SK-N-SH (cell line): ENCODE measurements at regions not wholly inside any gene's neighbourhood (a gene's known extent, or its start where the extent isn't known, plus 50 kb on each side); places are given as distances from the start of the nearest gene placed in this dataset.

Experiments
- MAX ChIP-seq: IDR thresholded peaks from 2 replicates; pipeline ENCODE4 v1.4.0; 2012; ENCODE audit warnings: low read depth
- POLR2AphosphoS5 ChIP-seq: IDR thresholded peaks from 2 replicates; pipeline ENCODE4 v1.6.1; 2012; ENCODE audit warnings: low read depth, low read length

DNA sequence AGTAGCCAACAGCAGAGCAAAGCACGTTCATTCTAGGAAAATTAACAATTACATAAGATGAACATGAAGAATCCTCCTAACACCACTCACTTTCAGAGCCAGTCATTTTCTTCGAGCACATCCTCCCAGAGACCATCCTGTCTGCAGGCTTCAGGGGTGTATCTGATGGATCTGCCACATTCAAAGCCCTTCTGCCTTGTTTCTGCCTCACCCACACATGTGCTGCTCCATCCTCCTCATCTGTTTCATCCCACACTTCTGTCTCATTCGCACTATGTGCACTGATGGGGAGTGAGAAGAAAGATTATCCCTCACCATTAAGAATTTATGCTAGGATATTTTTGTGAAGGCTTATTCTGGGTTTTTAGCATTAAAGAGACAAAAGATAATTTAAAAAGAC is 287.9 kb upstream of the PKDCC start:
- TF ChIP-seq MAX (no peak), POLR2AphosphoS5 (no peak)
